ENCODE measurements at regions not wholly inside any gene's neighbourhood (a gene's known extent, or its start where the extent isn't known, plus 50 kb on each side); places are given as distances from the start of the nearest gene placed in this dataset.
"Not testable (repeated sequence)": the region's sequence is repeated elsewhere in the genome, so short reads cannot be mapped to it uniquely, and the experiment has no call there.

- DNase-seq: no peak
Observed at GRCh38 chr4:181761156-181761555, 482.0 kb upstream of the TENM3 start.

DNA sequence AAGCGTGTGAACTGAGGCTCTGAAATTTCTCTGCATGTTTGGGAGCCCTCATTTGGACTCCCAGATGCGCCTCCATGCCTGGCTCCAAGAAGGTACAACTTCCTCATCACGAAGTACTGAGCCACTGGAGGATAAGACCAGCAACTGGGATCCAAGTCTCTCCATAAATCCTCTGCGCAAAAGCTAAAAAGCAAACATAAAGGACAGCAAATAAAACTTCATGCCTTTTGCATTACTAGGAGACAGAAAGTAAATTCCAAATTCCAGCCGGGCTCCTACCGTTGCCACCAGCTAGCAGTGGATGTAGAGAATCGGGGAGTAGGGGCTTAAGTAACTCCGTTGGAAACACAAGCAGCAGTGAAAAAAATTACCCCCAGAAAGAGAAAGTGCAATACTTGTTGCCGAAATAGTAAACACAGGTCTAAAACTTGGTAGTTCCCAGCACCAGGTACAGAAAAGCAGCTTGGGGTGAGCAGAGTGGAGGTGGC is 477.1 kb upstream of the TENM3 start:
- no peak for DNase-seq

DNA sequence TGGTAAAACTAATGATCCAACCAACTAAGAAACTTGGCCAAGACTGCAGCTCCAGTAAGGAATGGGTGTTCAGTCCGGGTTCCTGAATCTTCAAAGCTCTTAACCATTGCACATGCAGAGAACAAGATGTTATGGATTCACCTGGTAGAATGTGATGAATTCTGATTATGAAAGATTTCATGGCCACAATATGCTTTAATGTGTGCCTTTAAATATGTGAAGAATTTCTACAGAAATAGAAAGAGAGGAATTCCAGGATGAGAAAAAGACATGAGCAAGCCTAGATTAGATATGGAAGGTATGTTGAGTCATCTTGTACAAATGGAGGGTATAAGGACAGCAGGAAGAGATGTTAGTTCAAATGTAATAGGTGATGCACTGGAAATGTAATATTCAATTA is 472.2 kb upstream of the TENM3 start:
- no peak for DNase-seq

GRCh38 chr4:181775298-181775697 is 467.9 kb upstream of the TENM3 start:
- no peak for DNase-seq

DNA sequence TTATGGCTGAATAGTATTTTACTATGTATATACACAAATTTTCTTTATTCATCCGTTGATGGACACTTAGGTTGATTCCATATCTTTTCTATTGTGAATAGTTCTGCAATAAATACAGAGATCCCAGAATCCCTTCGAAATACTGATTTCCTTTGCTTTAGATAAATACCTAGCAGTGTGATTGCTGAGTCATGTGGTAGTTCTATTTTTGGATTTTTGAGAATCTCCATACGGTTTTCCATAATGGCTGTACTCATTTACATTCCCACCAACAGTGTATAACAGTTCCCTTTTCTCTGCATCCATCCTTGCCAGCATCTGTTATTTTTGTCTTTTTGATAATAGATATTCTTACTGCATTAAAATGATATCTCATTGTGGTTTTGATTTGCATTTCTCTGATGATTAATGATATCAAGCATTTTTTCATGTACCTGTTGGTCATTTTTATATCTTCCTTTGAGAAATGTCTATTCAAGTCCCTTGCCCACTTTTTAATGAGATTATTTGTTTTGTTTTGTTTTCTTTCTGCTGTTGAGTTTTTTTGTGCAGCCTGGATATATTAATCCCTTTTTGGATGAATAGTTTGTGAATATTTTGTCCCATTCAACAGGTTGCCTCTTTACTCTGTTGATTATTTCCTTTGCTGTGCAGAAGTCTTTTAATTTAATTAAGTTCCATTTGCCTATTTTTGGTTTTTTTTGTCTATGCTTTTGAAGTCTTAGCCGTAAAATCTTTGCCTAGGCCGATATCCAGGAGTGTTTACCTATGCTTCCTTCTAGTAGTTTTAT is 466.7 kb upstream of the TENM3 start:
- no peak for DNase-seq

GRCh38 chr4:181777518-181777917 is 465.7 kb upstream of the TENM3 start:
- no peak for DNase-seq

GRCh38 chr4:181784881-181785280 is 458.3 kb upstream of the TENM3 start:
- DNase-seq: no peak

DNA sequence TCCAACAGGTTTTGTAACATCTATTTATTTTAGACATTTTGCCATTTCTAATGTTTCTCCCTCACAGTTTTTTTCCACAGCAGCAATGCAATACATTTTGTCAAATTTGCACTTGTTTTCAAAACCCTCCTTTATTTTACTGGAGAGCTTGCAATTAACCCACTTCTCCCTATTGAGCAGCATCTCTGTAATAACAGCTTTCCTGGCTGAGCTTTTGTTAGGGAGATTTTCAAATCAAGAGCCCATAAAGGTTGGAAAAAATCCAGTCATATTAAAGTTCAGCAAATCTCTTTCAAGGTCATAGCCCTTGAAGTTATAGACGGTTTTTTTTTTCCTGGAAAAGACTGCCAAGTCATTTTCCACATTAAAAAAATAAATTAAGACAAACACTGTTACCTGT is 450.6 kb upstream of the TENM3 start:
- DNase-seq: no peak

DNA sequence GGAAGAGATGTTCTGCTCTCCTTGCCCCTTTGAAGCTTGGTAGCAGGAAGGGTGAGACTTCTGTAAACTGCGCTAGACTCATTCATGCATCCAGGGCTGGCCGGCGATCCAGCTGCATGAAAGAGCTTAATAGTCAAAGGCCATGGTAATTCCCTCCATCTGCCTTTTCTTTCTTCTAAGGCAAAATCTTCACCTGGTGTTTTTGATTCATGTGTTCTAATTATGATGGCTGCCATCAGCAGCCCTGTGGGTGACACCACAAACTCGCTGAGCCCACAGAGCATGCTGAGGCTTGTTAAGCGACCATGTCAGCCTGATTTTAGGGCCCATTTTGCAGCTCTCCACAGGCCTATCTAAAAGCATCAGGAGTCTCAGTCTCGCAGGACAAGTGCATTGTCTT is 450.1 kb upstream of the TENM3 start:
- no peak for DNase-seq

- no peak for DNase-seq
Observed at GRCh38 chr4:181796502-181796901, 446.7 kb upstream of the TENM3 start.

DNA sequence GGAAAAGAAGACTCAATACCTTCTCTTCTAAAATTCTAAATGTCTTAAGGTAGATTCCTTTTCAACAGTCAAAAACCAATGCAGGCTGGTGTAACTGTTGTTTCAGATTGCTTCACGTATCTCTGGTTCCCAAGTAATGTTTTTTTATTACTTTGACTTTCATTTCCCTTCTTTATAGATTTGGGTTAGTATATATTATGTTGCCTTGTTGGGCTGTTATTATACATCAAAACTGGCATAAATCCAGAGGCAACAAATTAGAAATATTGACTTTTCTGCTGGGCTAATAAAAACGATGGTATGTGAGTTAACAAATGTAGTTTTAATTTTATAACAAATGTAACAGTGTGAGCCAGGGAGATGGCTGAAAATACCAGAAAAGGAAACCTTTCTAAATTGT is 444.7 kb upstream of the TENM3 start:
- no peak for DNase-seq

- no peak for DNase-seq
Observed at GRCh38 chr4:181799561-181800069, 443.6 kb upstream of the TENM3 start.

DNA sequence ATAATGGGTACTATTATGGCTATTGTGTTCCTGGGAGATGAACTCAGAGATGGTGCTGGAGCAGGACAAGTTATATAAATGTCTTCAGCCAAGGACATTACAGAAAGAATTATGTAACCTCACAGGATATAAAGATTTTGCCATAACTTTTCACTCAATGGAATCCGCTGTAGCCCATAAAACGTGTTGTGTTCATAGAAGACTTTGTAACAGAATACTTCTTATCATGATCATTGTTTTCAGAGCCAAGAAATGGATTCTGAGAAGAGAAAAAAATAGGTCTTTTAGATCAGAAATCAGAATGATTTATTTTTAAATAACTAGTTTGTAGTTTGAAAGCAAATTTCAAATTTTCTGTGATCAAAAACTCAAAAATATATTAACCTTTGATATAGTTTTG is 441.0 kb upstream of the TENM3 start:
- no peak for DNase-seq

GRCh38 chr4:181807771-181808170 is 435.4 kb upstream of the TENM3 start:
- no peak for DNase-seq

DNA sequence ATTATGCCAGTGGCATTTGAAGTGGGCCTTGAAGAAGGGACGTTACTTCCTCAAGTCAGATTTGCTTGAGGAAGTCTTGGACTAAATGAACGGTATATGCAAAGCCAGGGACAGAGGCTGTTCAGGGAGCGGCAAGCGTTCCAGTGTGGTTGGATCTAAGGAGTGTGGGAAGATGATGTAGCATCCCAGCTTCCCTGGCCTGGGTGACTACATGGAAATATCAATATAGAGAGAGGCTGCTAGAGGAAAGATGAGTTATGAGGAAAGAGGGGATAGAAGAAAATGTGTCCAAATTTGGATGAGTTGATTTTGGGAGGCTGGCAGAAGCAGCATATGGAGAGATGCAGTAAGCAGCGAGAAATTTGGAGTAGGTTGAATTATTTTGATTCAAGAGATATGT is 432.5 kb upstream of the TENM3 start:
- no peak for DNase-seq

GRCh38 chr4:181811550-181811949 is 431.7 kb upstream of the TENM3 start:
- not testable (repeated sequence) for DNase-seq

DNA sequence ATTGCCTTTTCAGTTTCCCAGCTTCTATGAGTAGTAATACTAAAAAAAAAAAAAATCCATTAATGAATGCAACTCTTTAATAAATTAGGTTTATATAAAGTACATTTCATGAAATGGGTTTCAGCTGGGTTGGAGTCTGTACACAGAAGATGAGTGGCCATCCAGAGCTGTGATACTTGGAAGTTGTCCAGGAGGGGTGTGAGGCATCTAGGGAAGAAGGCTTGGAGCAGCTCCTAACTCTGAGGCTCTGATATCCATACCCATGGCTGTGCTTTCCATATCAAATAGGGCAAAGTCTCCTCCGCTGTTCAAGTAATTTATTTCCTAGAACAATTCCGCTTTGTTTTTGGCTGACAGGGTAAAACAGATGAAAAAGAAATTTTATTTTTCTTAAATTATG is 423.3 kb upstream of the TENM3 start:
- DNase-seq: no peak

GRCh38 chr4:181820553-181820952 is 422.6 kb upstream of the TENM3 start:
- DNase-seq: no peak

- no peak for DNase-seq
Observed at GRCh38 chr4:181821039-181822004, 421.9 kb upstream of the TENM3 start.

- DNase-seq: no peak
Observed at GRCh38 chr4:181822005-181822375, 421.2 kb upstream of the TENM3 start.

- no peak for DNase-seq
Observed at GRCh38 chr4:181823183-181823582, 420.0 kb upstream of the TENM3 start.

GRCh38 chr4:181823645-181824044 is 419.6 kb upstream of the TENM3 start:
- no peak for DNase-seq

GRCh38 chr4:181825564-181825963 is 417.6 kb upstream of the TENM3 start:
- DNase-seq: no peak

DNA sequence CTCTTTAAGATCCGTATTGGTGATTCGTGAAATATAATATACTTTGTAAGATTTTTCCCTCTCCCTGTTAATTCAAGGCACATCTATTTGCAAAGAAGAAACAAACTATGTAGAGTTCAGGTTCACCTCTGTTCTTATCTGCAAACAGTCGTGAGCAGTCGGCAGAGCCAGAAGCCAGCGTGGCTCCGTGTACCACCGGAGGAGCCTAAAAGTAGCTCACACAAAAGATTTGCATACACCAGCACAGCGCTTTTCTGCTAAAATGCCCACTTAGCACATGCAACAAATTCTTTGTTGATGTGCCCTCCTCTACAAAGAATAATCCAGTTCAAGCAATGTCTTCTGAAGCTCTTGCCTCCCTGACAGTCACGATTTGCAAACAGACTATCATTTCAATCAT is 416.0 kb upstream of the TENM3 start:
- no peak for DNase-seq
